Endothelial cell of umbilical vein (primary cell): ENCODE measurements at regions not wholly inside any gene's neighbourhood (a gene's known extent, or its start where the extent isn't known, plus 50 kb on each side); places are given as distances from the start of the nearest gene placed in this dataset.

Source experiments
- EZH2 ChIP-seq: IDR thresholded peaks from 2 replicates; pipeline ENCODE4 v1.6.1; 2012; ENCODE audit warnings: borderline replicate concordance, low read depth, mild to moderate bottlenecking, moderate library complexity, low read length, inconsistent platforms; ENCODE audit not compliant: severe bottlenecking
- FOS ChIP-seq: IDR thresholded peaks from 2 replicates; pipeline ENCODE4 v1.6.1; 2011; ENCODE audit warnings: mild to moderate bottlenecking, low read length, moderate library complexity, borderline replicate concordance; ENCODE audit not compliant: insufficient read depth
- POLR2A ChIP-seq: IDR thresholded peaks from 2 replicates; pipeline ENCODE4 v1.6.1; 2012; ENCODE audit warnings: low read depth, mild to moderate bottlenecking, control low read depth, low read length
- POLR2AphosphoS5 ChIP-seq: IDR thresholded peaks from 2 replicates; pipeline ENCODE4 v1.6.1; 2012; ENCODE audit warnings: low read depth, mild to moderate bottlenecking, control low read depth, low read length, moderate library complexity; ENCODE audit not compliant: insufficient read depth
- TF ChIP-seq, protein P1 (sequence below), 2 donors: IDR thresholded peaks; 1 replicate in 1 of 2; 2 replicates in 1 of 2; pipeline ENCODE4 v1.5.1; 2011; ENCODE audit warnings: low read length in 2 of 2, mild to moderate bottlenecking in 2 of 2, moderate library complexity in 2 of 2, control low read depth in 1 of 2, inconsistent platforms in 1 of 2, low read depth in 1 of 2; ENCODE audit not compliant: insufficient read depth in 1 of 2; ENCODE audit errors: extremely low read depth in 1 of 2

DNA sequence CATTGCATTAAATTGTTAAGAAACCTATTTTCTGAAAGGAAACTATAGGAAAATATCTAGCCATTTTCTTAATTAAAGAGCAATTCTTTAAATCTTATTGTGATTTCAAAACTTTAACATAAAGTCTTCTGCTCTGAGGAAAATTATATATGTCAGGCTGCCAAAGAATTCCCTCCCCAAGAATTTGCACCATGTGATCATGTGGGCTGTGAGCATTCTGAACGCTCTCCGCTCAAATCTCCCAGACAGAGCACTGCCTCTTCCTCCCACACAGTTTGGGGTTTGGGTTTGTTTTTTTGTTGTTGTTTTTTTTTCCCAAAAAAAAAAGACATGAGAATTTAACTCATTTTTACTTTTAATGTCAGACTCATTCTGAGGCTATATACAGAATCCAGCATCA lies 155.9 kb upstream of the PALMD start:
- TF ChIP-seq, protein P1, sequence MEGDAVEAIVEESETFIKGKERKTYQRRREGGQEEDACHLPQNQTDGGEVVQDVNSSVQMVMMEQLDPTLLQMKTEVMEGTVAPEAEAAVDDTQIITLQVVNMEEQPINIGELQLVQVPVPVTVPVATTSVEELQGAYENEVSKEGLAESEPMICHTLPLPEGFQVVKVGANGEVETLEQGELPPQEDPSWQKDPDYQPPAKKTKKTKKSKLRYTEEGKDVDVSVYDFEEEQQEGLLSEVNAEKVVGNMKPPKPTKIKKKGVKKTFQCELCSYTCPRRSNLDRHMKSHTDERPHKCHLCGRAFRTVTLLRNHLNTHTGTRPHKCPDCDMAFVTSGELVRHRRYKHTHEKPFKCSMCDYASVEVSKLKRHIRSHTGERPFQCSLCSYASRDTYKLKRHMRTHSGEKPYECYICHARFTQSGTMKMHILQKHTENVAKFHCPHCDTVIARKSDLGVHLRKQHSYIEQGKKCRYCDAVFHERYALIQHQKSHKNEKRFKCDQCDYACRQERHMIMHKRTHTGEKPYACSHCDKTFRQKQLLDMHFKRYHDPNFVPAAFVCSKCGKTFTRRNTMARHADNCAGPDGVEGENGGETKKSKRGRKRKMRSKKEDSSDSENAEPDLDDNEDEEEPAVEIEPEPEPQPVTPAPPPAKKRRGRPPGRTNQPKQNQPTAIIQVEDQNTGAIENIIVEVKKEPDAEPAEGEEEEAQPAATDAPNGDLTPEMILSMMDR (IDR thresholded peaks at IDR 0.05; ENCODE audit: extremely low read depth in 1 of 2, insufficient read depth in 1 of 2, low read depth in 1 of 2, low read length in 2 of 2), result no peak
- no peak for TF ChIP-seq EZH2
- TF ChIP-seq POLR2AphosphoS5, result no peak
- no peak for TF ChIP-seq POLR2A
- no peak for TF ChIP-seq FOS
